ENCODE measurements at regions not wholly inside any gene's neighbourhood (a gene's known extent, or its start where the extent isn't known, plus 50 kb on each side); places are given as distances from the start of the nearest gene placed in this dataset.
"Not testable (repeated sequence)": the region's sequence is repeated elsewhere in the genome, so short reads cannot be mapped to it uniquely, and the experiment has no call there.

GRCh38 chr7:115177103-115177502 is 255.2 kb downstream of the MDFIC start:
- no peak overlapping the region for H3K27ac Mint-ChIP-seq
- H3K4me1 Mint-ChIP-seq, result no peaks in the 10 kb centered on the region
- no peak overlapping the region for H3K4me3 Mint-ChIP-seq
- no peak for ATAC-seq (ENCODE audit: low read depth)
- no peaks in the 10 kb centered on the region for H3K9me3 Mint-ChIP-seq
- peaks cover 5% of the 10 kb centered on the region for H3K27me3 Mint-ChIP-seq
- no peaks in the 10 kb centered on the region for H3K36me3 Mint-ChIP-seq
- no peak for DNase-seq (ENCODE audit: low spot score in 2 of 2)

- not testable (repeated sequence) for H3K9me3 Mint-ChIP-seq; H3K27me3 Mint-ChIP-seq; H3K27ac Mint-ChIP-seq; H3K36me3 Mint-ChIP-seq; DNase-seq (ENCODE audit: low spot score in 2 of 2); H3K4me3 Mint-ChIP-seq; H3K4me1 Mint-ChIP-seq; ATAC-seq (ENCODE audit: low read depth)
These were observed 250.5 kb downstream of the MDFIC start for GRCh38 chr7:115172397-115172796.

GRCh38 chr7:115153769-115154477 is 232.0 kb downstream of the MDFIC start:
- Mint-ChIP-seq H3K36me3 (no peaks in the 10 kb centered on the region), H3K27me3 (no peaks in the 10 kb centered on the region), H3K27ac (no peak overlapping the region), H3K4me3 (no peak overlapping the region), H3K9me3 (no peaks in the 10 kb centered on the region), H3K4me1 (no peaks in the 10 kb centered on the region)
- ATAC-seq (ENCODE audit: low read depth) (no peak), DNase-seq (ENCODE audit: low spot score in 2 of 2) (no peak)

GRCh38 chr7:115153176-115153575 is 231.3 kb downstream of the MDFIC start:
- no peak for DNase-seq (ENCODE audit: low spot score in 2 of 2)
- ATAC-seq (ENCODE audit: low read depth), result no peak
- no peaks in the 10 kb centered on the region for H3K4me1 Mint-ChIP-seq
- H3K36me3 Mint-ChIP-seq, result no peaks in the 10 kb centered on the region
- no peak overlapping the region for H3K4me3 Mint-ChIP-seq
- H3K27me3 Mint-ChIP-seq, result no peaks in the 10 kb centered on the region
- H3K27ac Mint-ChIP-seq, result no peak overlapping the region
- no peaks in the 10 kb centered on the region for H3K9me3 Mint-ChIP-seq

- no peak overlapping the region for H3K4me3 Mint-ChIP-seq
- no peaks in the 10 kb centered on the region for H3K9me3 Mint-ChIP-seq
- no peak overlapping the region for H3K27ac Mint-ChIP-seq
- H3K36me3 Mint-ChIP-seq, result no peaks in the 10 kb centered on the region
- H3K4me1 Mint-ChIP-seq, result no peaks in the 10 kb centered on the region
- no peak for DNase-seq (ENCODE audit: low spot score in 2 of 2)
- ATAC-seq (ENCODE audit: low read depth), result no peak
- no peaks in the 10 kb centered on the region for H3K27me3 Mint-ChIP-seq
These were observed 224.3 kb downstream of the MDFIC start for GRCh38 chr7:115146148-115146547.

GRCh38 chr7:115145512-115145911 is 223.6 kb downstream of the MDFIC start:
- no peaks in the 10 kb centered on the region for H3K36me3 Mint-ChIP-seq
- H3K9me3 Mint-ChIP-seq, result no peaks in the 10 kb centered on the region
- H3K4me3 Mint-ChIP-seq, result no peak overlapping the region
- DNase-seq (ENCODE audit: low spot score in 2 of 2) (no peak), ATAC-seq (ENCODE audit: low read depth) (no peak)
- no peaks in the 10 kb centered on the region for H3K27me3 Mint-ChIP-seq
- H3K27ac Mint-ChIP-seq, result no peak overlapping the region
- no peaks in the 10 kb centered on the region for H3K4me1 Mint-ChIP-seq

- DNase-seq (ENCODE audit: low spot score in 2 of 2), result no peak
- Mint-ChIP-seq H3K36me3 (no peaks in the 10 kb centered on the region), H3K4me3 (no peak overlapping the region), H3K27me3 (peaks cover 2% of the 10 kb centered on the region), H3K4me1 (no peaks in the 10 kb centered on the region), H3K9me3 (no peaks in the 10 kb centered on the region), H3K27ac (no peak overlapping the region)
- no peak for ATAC-seq (ENCODE audit: low read depth)
These were observed 215.9 kb downstream of the MDFIC start for GRCh38 chr7:115137816-115138215.

- no peak for ATAC-seq (ENCODE audit: low read depth)
- no peak overlapping the region for H3K4me3 Mint-ChIP-seq
- no peak overlapping the region for H3K27ac Mint-ChIP-seq
- peaks cover 2% of the 10 kb centered on the region for H3K27me3 Mint-ChIP-seq
- no peak for DNase-seq (ENCODE audit: low spot score in 2 of 2)
- no peaks in the 10 kb centered on the region for H3K36me3 Mint-ChIP-seq
- no peaks in the 10 kb centered on the region for H3K9me3 Mint-ChIP-seq
- H3K4me1 Mint-ChIP-seq, result no peaks in the 10 kb centered on the region
These were observed 215.0 kb downstream of the MDFIC start for GRCh38 chr7:115136796-115137443.

GRCh38 chr7:115135769-115136410 is 214.0 kb downstream of the MDFIC start:
- no peaks in the 10 kb centered on the region for H3K4me1 Mint-ChIP-seq
- no peak for ATAC-seq (ENCODE audit: low read depth)
- H3K4me3 Mint-ChIP-seq, result no peak overlapping the region
- no peaks in the 10 kb centered on the region for H3K9me3 Mint-ChIP-seq
- H3K27me3 Mint-ChIP-seq, result peaks cover 2% of the 10 kb centered on the region
- H3K27ac Mint-ChIP-seq, result no peak overlapping the region
- DNase-seq (ENCODE audit: low spot score in 2 of 2), result no peak
- no peaks in the 10 kb centered on the region for H3K36me3 Mint-ChIP-seq

GRCh38 chr7:115135146-115135545 is 213.3 kb downstream of the MDFIC start:
- Mint-ChIP-seq H3K36me3 (no peaks in the 10 kb centered on the region), H3K9me3 (no peaks in the 10 kb centered on the region), H3K4me3 (no peak overlapping the region), H3K27ac (no peak overlapping the region), H3K27me3 (peaks cover 2% of the 10 kb centered on the region), H3K4me1 (no peaks in the 10 kb centered on the region)
- no peak for DNase-seq (ENCODE audit: low spot score in 2 of 2)
- ATAC-seq (ENCODE audit: low read depth), result no peak

GRCh38 chr7:115133248-115133647 is 211.4 kb downstream of the MDFIC start:
- no peak overlapping the region for H3K4me3 Mint-ChIP-seq
- no peaks in the 10 kb centered on the region for H3K9me3 Mint-ChIP-seq
- no peak for DNase-seq (ENCODE audit: low spot score in 2 of 2)
- H3K4me1 Mint-ChIP-seq, result no peaks in the 10 kb centered on the region
- H3K36me3 Mint-ChIP-seq, result no peaks in the 10 kb centered on the region
- H3K27me3 Mint-ChIP-seq, result peaks cover 5% of the 10 kb centered on the region
- no peak overlapping the region for H3K27ac Mint-ChIP-seq
- no peak for ATAC-seq (ENCODE audit: low read depth)

- H3K4me3 Mint-ChIP-seq, result no peak overlapping the region
- ATAC-seq (ENCODE audit: low read depth), result no peak
- DNase-seq (ENCODE audit: low spot score in 2 of 2), result no peak
- no peaks in the 10 kb centered on the region for H3K36me3 Mint-ChIP-seq
- peaks cover 5% of the 10 kb centered on the region for H3K27me3 Mint-ChIP-seq
- H3K27ac Mint-ChIP-seq, result no peak overlapping the region
- no peaks in the 10 kb centered on the region for H3K9me3 Mint-ChIP-seq
- no peaks in the 10 kb centered on the region for H3K4me1 Mint-ChIP-seq
These were observed 210.2 kb downstream of the MDFIC start for GRCh38 chr7:115132096-115132495.

GRCh38 chr7:115128154-115128553 is 206.3 kb downstream of the MDFIC start:
- H3K27me3 Mint-ChIP-seq, result peaks cover 3% of the 10 kb centered on the region
- H3K9me3 Mint-ChIP-seq, result no peaks in the 10 kb centered on the region
- no peak overlapping the region for H3K4me3 Mint-ChIP-seq
- H3K27ac Mint-ChIP-seq, result no peak overlapping the region
- no peak for DNase-seq (ENCODE audit: low spot score in 2 of 2)
- no peaks in the 10 kb centered on the region for H3K36me3 Mint-ChIP-seq
- no peaks in the 10 kb centered on the region for H3K4me1 Mint-ChIP-seq
- ATAC-seq (ENCODE audit: low read depth), result no peak

GRCh38 chr7:115127399-115128021 is 205.6 kb downstream of the MDFIC start:
- no peak for DNase-seq (ENCODE audit: low spot score in 2 of 2)
- Mint-ChIP-seq H3K27me3 (peaks cover 3% of the 10 kb centered on the region), H3K4me1 (no peaks in the 10 kb centered on the region), H3K4me3 (no peak overlapping the region), H3K9me3 (no peaks in the 10 kb centered on the region), H3K27ac (no peak overlapping the region), H3K36me3 (no peaks in the 10 kb centered on the region)
- no peak for ATAC-seq (ENCODE audit: low read depth)

Data from memory B cell (primary cell).